Astrocyte of the cerebellum (primary cell): ENCODE measurements at regions not wholly inside any gene's neighbourhood (a gene's known extent, or its start where the extent isn't known, plus 50 kb on each side); places are given as distances from the start of the nearest gene placed in this dataset.

ENCODE experiments used
- DNase-seq: peaks from one replicate; pipeline ENCODE4 v3.0.0-alpha.2; 2011; ENCODE audit warnings: low read depth
- H3K4me3 ChIP-seq: 2 replicates; pipeline ENCODE4 v1.5.1; 2011; ENCODE audit warnings: mild to moderate bottlenecking, low read depth, low read length, moderate library complexity
- in situ Hi-C: cut with HindIII; loops from 2 replicates; pipeline ENCODE4 v1.10.0; 2017; ENCODE audit warnings: low sequenced_read_pairs
- TF ChIP-seq, protein P1 (sequence below): IDR thresholded peaks from 2 replicates; pipeline ENCODE4 v1.5.1; 2012; ENCODE audit warnings: low read length, low read depth, moderate library complexity, mild to moderate bottlenecking; ENCODE audit errors: missing control alignments

DNA sequence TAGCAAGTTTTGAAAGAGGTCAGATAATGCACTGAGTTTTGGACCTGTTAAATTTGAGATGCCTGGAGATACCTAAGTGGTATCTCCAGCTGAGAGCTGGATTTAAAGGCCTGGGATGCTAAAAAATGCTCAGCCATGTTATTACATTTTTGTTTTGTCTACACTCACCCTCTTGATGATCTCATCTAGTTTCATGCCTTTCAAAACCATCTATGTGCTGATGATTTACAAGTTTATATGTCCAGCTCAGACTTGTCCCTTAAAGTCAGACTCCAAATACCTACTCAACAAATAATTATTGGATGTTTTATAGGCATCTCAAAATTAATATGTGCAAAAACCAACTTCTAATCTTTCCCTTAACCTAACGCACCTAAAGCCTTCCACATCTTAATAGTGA lies 103.6 kb upstream of the OR9G4 start:
- in situ Hi-C loops = no loop called here

DNA sequence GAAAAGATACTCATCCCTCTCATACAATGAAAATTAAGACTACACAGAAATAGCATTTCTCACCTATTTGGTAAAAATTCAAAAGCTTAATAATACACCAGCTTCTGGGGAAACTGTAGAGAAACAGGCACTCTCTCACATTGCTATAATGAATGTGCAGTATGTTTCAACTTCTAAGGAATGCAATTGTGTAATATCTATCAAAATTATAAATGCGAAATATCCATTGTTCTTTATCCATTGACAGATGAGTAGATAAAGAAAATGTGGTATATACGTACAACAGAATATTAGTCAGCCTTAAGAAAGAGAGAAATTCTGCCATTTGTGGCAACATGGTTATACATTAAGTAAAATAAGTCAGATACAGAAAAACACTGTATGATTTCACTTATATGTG lies 101.4 kb upstream of the OR9G4 start:
- DNase-seq = no peak
- TF ChIP-seq, protein P1, sequence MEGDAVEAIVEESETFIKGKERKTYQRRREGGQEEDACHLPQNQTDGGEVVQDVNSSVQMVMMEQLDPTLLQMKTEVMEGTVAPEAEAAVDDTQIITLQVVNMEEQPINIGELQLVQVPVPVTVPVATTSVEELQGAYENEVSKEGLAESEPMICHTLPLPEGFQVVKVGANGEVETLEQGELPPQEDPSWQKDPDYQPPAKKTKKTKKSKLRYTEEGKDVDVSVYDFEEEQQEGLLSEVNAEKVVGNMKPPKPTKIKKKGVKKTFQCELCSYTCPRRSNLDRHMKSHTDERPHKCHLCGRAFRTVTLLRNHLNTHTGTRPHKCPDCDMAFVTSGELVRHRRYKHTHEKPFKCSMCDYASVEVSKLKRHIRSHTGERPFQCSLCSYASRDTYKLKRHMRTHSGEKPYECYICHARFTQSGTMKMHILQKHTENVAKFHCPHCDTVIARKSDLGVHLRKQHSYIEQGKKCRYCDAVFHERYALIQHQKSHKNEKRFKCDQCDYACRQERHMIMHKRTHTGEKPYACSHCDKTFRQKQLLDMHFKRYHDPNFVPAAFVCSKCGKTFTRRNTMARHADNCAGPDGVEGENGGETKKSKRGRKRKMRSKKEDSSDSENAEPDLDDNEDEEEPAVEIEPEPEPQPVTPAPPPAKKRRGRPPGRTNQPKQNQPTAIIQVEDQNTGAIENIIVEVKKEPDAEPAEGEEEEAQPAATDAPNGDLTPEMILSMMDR = no peak
- in situ Hi-C loops = no loop called here
- H3K4me3 ChIP-seq = no peak overlapping the region

More for the DNA sequence above, 103.6 kb upstream of the OR9G4 start:
- no peak overlapping the region for H3K4me3 ChIP-seq
- DNase-seq = no peak
- TF ChIP-seq, protein P1 = no peak

DNA sequence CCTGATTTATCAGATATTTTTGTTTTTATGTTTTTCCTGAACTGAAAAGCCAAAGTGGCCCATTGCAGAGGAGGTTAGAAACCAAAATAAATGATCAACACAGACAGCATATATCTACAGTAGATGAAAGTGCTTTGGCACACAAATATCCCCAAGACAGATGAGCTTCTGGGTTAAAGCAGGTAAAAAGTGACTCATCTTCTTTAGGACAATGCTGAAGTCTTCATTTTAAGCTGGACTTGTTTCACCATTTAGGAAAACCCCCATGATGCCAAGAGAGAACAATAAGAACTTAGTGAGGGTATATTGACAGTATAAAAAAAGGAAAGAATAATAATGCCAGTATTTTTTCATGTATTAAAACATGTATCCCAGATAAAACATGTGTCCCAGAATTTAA lies 100.8 kb upstream of the OR9G4 start:
- in situ Hi-C loops = no loop called here
- TF ChIP-seq, protein P1 = no peak
- H3K4me3 ChIP-seq = no peak overlapping the region
- DNase-seq = no peak

DNA sequence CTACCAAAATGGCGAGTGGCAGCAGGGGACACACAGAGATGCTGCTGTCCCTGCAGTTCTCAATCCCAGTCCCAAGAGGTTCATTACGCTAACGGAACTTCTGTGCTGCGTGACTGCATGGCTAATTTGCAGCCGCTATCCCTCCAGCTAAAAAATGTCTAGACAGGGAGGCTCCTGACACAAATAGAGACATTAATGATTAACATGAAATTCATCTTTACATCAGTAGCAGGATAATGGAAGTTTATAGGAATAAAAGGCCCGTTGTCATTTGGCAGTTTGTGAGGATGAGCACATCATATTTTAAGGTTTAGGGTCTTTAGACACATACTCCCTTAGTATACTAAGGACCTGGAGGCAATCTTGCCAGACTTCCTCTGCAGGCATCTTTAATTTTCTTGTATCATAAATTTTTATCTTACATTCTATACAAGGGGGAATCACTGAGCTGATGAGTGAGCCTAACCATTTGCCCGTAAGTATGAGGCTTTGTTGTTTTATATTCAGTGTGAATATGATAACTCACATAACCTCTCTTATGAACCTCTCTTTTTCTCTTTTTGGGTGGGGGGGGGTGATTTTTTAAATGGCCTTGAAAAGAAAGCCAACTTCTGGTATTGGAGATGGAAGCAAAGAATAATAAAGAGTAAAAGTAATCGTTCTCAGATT lies 99.8 kb upstream of the OR9G4 start:
- H3K4me3 ChIP-seq = no peak overlapping the region
- in situ Hi-C loops = no loop called here
- DNase-seq = no peak
- TF ChIP-seq, protein P1 = no peak

DNA sequence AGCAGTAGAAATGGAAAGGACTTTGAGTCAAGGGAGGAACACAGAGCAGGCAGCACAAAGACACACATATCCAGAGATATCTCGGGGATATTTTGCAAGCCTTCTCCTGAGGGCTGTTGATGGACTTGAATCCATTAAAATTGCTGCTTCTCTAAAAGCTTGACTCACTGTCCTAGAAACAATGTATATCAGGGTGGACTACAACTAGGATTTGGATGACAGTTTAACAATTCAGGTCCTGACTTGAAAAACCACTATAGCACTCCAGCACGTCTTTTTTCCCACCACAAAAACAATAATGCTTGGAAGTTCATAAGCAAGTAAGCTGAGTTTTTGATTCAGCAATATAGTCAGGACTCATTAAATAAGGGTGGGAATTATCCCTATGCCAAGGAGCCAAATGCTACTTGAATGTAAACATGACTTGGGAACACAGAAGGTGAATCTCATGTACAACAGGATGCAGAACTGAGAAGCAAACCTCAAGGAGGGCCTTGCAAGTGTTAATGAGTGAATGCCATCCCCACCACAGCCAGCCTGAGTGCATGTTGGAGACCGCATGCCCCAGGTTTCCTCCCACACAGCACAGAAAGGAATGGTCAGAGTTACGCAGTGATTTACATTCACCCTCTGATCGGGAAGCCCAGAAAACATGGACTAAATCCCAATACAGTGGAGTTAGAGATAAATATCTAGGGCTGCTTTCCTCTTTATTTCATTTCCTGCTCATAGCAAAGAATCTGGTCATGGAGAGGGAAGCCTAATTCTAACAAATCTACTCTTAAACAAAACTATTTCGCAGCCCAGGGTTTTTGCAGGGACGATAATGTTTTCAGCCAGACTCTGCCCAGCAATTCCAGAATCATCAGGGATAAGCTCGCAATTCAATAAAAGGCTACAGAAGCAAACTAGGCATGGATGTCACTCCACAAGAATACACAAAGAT lies 98.4 kb upstream of the OR9G4 start:
- DNase-seq = no peak
- no peak overlapping the region for H3K4me3 ChIP-seq
- in situ Hi-C loops = no loop called here
- TF ChIP-seq, protein P1 = no peak

DNA sequence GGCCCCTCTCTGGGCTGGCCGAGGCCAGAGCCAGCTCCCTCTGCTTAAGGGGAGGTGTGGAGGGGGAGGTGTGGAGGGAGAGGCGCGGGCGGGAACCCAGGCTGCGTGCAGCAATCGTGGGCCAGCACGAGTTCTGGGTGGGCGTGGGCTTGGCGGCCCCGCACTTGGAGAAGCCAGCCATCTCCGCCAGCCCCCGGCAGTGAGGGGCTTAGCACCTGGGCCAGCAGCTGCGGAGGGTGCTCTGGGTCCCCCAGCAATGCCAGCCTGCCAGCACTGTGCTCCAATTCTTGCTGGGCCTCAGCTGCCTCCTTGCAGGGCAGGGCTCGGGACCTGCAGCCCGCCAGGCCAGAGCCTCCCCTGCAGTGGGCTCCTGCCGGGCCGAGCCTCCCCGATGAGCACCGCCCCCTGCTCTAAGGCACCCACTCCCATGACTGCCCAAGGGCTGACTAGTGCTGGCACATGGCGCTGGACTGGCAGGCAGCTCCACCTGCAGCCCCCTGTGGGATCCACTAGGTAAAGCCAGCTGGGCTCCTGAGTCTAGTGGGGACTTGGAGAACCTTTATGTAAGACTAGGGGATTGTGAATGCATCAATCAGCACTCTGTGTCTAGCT lies 96.7 kb upstream of the OR9G4 start:
- no peak overlapping the region for H3K4me3 ChIP-seq
- TF ChIP-seq, protein P1 = no peak
- no peak for DNase-seq
- in situ Hi-C loops = no loop called here
